Endometrium (tissue), 2 donors: ENCODE measurements at regions not wholly inside any gene's neighbourhood (a gene's known extent, or its start where the extent isn't known, plus 50 kb on each side); places are given as distances from the start of the nearest gene placed in this dataset.
A peak's percentile ranks its signal among the peaks of the same experiment; 100 is the strongest.

Experiments
- FAIRE-seq: peaks from 2 replicates; lab custom pipeline; 2012; peaks lifted over from hg19 to GRCh38; lab: Jason Lieb, UNC
- donor health status: control.
- donor health status: control.

GRCh38 chr16:73739049-73739769 lies 557.4 kb upstream of the PSMD7 start:
- no peak for FAIRE-seq

DNA sequence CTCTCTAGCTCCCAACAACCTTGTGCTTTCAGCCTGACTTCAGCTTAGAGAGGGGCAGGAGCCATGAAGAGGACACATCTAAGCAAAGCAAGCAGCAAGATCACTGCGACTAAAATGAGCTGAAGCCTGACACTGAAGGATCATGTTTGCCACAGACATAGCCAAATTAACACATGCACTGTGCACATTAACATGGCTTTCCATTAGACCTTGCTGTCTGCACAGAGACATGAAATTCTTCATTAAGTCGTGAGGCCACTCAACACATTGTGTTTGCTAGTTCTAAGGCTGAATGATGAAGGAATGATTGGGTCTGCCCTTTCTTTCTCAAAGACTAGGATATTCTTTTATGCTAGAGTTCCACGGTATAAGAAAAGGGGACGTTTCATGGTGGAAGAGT lies 558.3 kb upstream of the PSMD7 start:
- FAIRE-seq = no peak

DNA sequence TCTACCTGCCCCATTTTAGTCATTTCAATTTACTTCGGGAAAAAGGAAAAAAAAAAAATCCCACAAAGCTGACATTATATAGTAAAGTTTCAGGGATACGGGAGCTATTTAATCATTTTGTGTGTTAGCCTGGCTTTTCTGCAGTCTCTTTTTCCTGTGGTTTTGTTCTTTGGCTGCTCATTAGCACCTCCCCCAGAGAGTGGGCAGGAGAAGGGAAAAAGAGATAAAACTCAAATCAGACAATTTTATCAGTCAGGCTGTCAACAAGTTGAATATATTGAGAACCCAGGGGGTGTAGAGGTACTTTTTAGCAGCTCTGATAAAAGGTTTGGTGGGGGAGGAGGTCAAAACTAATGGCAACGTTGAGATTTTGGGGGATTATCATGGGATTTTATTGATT lies 559.0 kb upstream of the PSMD7 start:
- no peak for FAIRE-seq

DNA sequence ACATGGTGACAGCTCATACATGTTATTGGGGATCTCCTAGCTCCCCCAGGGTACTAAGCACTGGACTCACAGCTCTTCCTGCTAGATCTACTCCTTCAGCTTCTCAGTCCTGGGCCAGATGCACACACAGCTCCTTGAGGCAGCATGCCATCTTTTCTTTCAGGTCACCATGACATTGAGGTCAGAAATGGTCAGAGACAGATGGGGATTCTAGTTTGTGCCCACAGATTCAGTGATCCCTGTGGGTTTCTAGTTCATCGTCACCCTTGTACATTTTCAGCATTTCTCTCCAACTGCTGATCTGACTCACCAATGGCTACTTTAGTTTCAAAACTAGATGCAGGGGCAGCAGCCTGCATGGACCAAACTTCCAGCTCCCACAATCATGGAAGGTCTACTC lies 560.7 kb upstream of the PSMD7 start:
- no peak for FAIRE-seq

DNA sequence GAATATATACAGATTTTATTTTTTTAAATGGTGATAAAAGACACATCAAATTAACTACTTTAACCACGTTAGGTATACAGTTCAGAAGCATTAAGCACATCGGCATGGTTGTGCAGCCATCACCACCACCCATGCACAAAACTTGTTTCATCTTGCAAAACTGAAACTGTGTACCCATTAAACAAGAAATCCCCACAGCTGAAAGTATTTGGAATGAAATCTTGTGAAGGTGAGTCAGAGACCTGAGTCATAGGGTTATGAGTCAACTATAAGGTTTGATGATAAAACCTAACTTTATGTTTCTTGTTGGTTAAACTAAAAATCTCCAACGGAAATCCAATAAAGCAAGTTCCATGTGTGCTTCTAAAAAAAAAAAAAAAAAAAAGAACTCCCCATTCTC lies 561.6 kb upstream of the PSMD7 start:
- FAIRE-seq = no peak

DNA sequence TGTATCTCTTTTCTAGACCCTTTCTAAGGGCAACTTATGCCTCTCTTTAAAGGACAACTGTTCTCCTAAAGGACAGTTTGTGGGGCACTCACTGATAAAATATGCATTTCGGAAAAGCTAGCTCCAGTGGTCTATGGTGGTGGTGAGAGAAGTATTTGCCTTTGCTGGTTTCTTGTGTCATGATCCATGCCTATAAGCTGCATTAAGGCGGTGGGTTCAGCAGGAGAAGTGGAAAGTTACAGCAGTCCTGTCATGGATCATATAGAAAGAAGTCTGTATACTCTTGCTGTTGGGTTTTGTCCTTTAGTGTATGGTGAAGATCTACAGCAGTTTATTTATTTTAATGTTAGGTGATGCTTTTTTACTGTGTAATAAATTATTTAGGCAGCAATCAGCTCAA lies 563.9 kb upstream of the PSMD7 start:
- FAIRE-seq = no peak

- FAIRE-seq = no peak
Observed at GRCh38 chr16:73732143-73732542, 564.5 kb upstream of the PSMD7 start.

DNA sequence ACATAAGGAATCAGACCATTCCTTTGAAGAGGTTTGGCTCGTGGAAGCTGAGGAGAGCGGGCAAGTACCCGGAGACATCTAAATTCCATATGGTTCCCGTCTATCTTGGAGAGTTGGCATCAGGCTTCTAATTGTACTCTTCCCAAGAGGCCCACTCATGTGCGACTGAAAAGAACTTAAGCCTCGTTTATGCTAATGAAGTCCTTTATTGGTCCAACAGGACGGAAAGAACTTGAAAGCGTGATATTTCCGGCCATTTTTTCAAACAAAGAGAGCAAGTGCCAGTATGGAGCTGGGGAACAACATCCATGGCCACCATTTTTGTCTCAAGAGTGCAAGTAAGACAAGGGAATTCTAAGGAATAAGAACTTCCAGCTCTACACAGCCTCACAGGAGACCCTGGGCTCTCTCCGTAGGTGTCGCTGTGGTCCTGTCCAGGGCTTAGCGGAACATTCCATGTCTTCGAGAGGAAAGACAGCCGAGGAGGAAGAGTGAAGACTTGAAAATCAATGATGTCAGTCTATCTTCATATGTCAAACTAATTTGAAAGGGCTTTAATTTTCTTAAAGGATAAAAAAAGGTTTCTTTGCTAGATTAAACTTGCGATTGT lies 566.0 kb upstream of the PSMD7 start:
- FAIRE-seq = no peak

- FAIRE-seq = no peak
Observed at GRCh38 chr16:73725156-73725555, 571.5 kb upstream of the PSMD7 start.

DNA sequence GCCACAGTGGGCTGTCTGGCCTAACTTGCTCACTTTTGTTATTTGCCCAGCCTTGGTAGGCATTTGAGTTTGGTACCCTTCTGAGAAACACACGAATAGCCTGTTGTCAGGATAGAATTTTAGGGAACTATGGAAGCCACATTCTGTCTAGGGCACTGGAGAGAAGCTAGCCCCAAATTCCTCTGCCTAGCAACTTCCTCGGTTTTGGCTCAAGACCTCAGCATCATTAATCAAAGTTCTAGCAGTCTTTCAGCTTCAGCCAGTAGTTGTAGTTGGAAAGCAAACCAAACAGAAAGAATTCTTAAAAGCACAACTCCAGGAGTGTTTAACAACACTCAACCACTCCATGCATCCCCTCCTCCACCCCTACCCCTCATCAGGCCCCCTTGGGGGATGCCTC lies 572.1 kb upstream of the PSMD7 start:
- FAIRE-seq = no peak

- FAIRE-seq = no peak
Observed at GRCh38 chr16:73717266-73717974, 579.2 kb upstream of the PSMD7 start.

DNA sequence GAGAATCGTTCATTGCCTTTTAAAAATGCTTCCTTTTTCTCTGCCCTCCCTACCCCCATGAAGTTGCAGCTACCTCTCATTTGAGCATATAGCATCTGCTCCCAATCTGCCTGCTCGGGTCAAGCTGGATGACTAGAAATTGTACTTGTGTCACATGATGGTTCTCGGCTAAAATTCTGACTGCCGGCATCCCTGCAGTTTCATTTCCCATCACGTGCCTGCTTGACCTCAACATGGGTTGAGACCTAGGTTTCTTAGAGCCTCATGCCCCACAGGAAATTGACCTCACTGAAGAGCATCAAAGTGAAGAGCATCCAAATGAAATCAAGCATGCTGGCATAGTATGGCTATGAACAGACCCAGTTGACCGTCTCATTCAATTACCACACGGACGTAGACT lies 581.6 kb upstream of the PSMD7 start:
- FAIRE-seq = no peak

DNA sequence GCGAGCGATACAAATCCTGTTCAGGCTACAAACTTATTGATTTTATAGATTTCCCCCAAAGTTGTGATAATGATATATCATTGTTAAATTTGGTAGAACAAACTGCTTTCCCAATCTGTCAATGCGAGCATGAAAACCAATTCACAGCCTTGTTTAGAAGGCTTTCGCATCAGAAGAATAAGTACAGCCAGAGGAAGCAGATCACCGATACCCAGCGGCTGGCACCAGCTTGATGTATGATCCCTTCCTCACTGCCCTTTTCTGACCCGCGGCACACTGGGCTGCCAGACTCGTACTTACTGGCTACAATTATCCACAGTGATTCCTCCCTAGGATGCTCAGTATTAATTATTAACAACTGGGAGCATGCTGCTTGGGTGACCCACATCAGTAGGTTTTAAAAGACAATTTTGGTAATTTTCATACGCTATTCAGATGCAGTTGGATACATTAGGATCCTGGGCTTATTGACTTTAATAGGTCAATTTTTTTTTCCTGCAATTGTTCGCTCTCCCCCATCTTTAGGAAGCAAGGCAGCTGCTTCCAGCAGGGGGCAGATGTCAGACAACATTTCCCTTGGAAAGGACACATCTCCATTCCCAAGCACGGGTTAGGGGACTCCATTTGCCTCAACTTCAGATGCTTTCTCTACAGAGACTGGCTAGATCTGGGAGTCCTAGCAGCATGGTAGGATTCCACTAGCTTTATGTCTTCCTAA lies 582.7 kb upstream of the PSMD7 start:
- no peak for FAIRE-seq

DNA sequence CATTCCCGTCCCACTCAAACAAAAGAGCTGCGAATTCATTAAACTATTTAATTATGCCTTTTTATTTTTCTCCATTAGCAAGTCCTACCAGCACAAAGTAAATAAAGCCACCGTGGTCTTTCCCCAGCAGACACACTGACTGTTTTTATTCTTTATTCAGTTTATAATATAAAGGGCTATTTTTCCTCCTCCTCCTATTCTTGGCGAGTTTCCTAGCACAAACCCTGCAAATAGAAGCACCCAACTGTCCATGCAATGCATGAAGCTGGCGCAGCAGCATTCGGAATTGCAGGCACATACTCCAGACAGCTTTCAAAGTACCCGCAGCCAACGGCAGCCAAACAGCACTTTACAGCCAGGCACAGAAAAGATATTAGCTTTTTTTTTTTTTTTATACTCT lies 583.4 kb upstream of the PSMD7 start:
- no peak for FAIRE-seq

DNA sequence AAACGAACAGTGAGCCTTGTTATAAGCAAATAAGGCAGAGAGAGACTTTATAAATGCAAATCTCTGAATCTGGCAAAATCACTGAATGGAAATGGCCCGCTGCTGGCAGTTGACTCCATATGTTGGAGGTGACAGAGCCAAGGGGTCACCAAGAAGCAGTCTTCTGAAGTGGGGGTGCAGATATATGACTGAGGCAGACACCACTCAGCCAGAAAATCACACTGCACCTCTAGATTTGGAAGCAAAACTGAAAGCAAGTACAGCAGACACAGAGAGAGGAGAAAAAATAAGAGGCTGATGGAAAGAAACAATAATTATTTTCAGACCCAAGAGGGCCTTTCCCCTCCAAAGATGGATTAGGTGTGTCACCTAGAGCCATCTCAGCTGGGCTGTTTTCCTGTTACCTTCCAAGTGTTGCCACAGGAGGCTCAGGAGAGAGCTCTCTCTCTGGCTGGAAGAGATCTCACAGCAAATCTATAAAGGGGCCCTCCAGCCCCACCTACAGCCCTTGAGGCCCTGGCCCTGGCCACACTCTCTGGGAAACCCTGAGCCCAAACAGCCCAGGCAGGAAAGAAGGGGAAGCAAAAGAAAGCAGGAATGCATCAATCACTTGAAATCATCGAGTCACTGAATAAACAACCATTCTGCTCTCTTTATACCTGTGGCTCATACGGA lies 585.1 kb upstream of the PSMD7 start:
- FAIRE-seq = no peak

DNA sequence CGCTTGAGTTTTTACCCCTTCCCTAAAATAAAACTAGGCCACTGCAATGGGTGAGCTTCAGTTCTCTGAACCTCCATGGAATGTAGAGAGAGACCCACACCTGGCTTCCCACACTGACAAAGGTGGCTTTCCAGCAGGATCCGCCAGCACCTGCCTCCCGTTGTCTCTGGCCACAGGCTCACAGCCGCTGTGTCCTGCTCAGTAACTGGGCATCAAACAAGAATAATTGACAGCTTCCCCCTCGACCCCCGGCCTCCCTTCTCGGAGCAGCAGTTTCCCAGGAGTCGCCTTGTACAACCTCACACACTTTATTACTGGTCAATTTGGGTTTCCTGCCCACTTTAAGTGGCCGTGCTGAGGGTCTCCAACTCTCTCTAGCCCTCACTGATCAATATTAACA lies 586.1 kb upstream of the PSMD7 start:
- FAIRE-seq = no peak

- no peak for FAIRE-seq
Observed at GRCh38 chr16:73707863-73708262, 588.8 kb upstream of the PSMD7 start.

DNA sequence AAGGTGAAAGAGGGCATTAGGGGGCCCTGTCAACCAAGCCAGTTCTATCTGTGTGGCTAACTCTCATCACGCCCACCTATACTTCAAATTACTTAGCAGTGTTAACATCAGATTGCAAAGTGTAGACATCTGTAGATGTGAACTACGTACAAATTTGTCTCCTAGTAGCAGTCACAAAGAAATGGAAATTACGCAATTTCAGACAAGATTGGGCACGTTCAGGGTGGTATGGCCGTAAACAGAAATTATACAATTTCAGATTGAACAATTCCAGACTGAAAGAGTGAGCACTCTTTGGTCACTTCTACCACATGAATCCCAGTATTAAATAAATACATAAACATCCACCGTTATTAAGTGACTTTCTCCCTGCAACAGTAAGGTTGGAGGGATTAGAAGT lies 592.7 kb upstream of the PSMD7 start:
- no peak for FAIRE-seq

- FAIRE-seq = no peak
Observed at GRCh38 chr16:73697336-73697735, 599.3 kb upstream of the PSMD7 start.

DNA sequence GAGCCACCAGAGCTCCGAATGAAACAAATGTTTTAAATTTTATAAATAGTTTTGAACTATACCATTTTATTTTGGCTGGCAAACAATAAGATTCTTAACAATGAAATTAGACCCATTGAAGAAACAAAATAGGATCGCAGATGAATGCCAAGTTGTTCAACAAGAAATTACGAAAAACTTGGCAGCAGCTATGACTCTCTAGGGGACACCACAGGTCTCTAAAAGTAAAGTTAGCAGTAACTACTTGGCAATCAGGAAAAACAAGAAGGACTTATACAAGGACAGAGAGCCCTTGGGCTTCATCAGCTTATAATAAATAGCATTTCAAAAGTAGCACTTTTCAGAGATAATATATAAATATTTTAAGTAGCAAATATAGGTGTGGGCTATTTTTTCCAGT lies 603.8 kb upstream of the PSMD7 start:
- FAIRE-seq = peak; percentile 26

GRCh38 chr16:73683804-73684203 lies 612.8 kb upstream of the PSMD7 start:
- no peak for FAIRE-seq

DNA sequence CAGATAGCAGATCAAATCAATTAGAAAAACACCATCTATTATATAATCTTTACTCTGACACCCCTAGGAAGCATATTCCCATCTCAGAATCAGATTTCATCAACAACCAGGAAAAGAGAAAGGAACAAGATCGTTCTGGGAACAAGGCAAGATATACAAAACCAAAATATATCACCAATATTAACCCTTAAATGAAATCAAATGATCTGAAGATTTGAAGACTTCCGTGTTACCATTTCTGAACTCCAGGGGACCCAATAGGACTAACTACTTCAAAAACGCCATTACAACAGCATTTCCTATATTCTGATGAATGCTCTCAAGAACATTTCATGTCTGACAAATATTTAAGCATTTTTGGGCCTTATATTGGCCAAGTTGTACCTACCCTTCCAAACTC lies 624.2 kb upstream of the ZFHX3 start:
- no peak for FAIRE-seq
